ENCODE measurements at regions not wholly inside any gene's neighbourhood (a gene's known extent, or its start where the extent isn't known, plus 50 kb on each side); places are given as distances from the start of the nearest gene placed in this dataset.

- H3K9me1 ChIP-seq (replicated peaks; ENCODE audit: control insufficient read depth, extremely low read depth, insufficient read depth, low read length) = no peaks in the 10 kb centered on the region
- POLR2A ChIA-PET = no interaction called here
- no peak overlapping the region for H3K4me3 ChIP-seq (replicated peaks in 1 of 3; ENCODE audit: insufficient read depth in 1 of 3, low read depth in 1 of 3, low read length in 3 of 3)
- H2AFZ ChIP-seq (ENCODE audit: low read depth, low read length) = no peak overlapping the region
- H3K27ac ChIP-seq (ENCODE audit: insufficient read depth, low read depth, low read length) = no peak overlapping the region
- no peak for DNase-seq (ENCODE audit: low read depth, low spot score)
- no peaks in the 10 kb centered on the region for H3K9me3 ChIP-seq (replicated peaks; ENCODE audit: control insufficient read depth, insufficient read depth, low read length)
- no peak for FAIRE-seq
- no peaks in the 10 kb centered on the region for H3K36me3 ChIP-seq (ENCODE audit: control insufficient read depth in 2 of 2, extremely low read depth in 1 of 2, insufficient read depth in 2 of 2, low read length in 2 of 2)
- BruUV-seq (replicated peaks) = no TSS peak
- no peaks in the 10 kb centered on the region for H4K20me1 ChIP-seq (replicated peaks; ENCODE audit: control insufficient read depth, extremely low read depth, insufficient read depth, low read length)
- H3K9ac ChIP-seq (replicated peaks; ENCODE audit: extremely low read depth, insufficient read depth, low read length) = no peak overlapping the region
- no peaks in the 10 kb centered on the region for H3K27me3 ChIP-seq (ENCODE audit: control insufficient read depth in 2 of 2, insufficient read depth in 2 of 2, low read length in 2 of 2)
- no peaks in the 10 kb centered on the region for H3K4me1 ChIP-seq (ENCODE audit: control insufficient read depth, extremely low read depth, insufficient read depth, low read length)
- no peaks in the 10 kb centered on the region for H3K79me2 ChIP-seq (ENCODE audit: control insufficient read depth, insufficient read depth, low read length)
- intact Hi-C loops (cut with micrococcal nuclease) = no loop called here
- no peak for TF ChIP-seq CTCF (IDR thresholded peaks at IDR 0.05; ENCODE audit: extremely low read depth in 1 of 2, insufficient read depth in 1 of 2, low read depth in 1 of 2, low read length in 2 of 2)
- no peak for TF ChIP-seq EZH2 (IDR thresholded peaks at IDR 0.05; ENCODE audit: borderline replicate concordance, low read depth, low read length, severe bottlenecking)
- TF ChIP-seq FOS (IDR thresholded peaks at IDR 0.05; ENCODE audit: borderline replicate concordance, insufficient read depth, low read length) = no peak
- TF ChIP-seq POLR2A (IDR thresholded peaks at IDR 0.05; ENCODE audit: low read depth, low read length) = no peak
- TF ChIP-seq JUN (IDR thresholded peaks at IDR 0.05; ENCODE audit: borderline replicate concordance, insufficient read depth, insufficient read length, low read depth) = no peak
- TF ChIP-seq POLR2AphosphoS5 (IDR thresholded peaks at IDR 0.05; ENCODE audit: insufficient read depth, low read depth, low read length) = no peak
- TF ChIP-seq MAX (IDR thresholded peaks at IDR 0.05; ENCODE audit: insufficient read depth, insufficient read length) = no peak
- no peak for TF ChIP-seq GATA2 (IDR thresholded peaks at IDR 0.05; ENCODE audit: insufficient read depth, insufficient read length, low read depth, low read length)
- no peak for TF ChIP-seq MYC (IDR thresholded peaks at IDR 0.05; ENCODE audit: low read depth, low read length)
- CTCF ChIA-PET = interaction anchor here (0.6 kb wide), 1 partner anchor 45 kb away, joined by 3 read pairs; no protein-coding TSS in a partner anchor
- no peak overlapping the region for H3K4me2 ChIP-seq (ENCODE audit: insufficient read depth, low read length)
- dilution Hi-C loops (cut with MboI; ENCODE audit: extremely low pct_ligation_motif_present, low sequenced_read_pairs) = no loop called here
These were observed 212.6 kb upstream of the UBE2E2 start for GRCh38 chr3:22990291-22991200.

Measured in endothelial cell of umbilical vein (primary cell).